GM13977 (cell line): ENCODE measurements at regions not wholly inside any gene's neighbourhood (a gene's known extent, or its start where the extent isn't known, plus 50 kb on each side); places are given as distances from the start of the nearest gene placed in this dataset.

Source experiments
- DNase-seq: peaks from one replicate; pipeline ENCODE4 v3.0.0; 2012; ENCODE audit warnings: low spot score
- CTCF ChIP-seq: IDR thresholded peaks from 2 replicates; pipeline ENCODE4 v1.5.1; 2012; ENCODE audit warnings: mild to moderate bottlenecking, control low read depth; ENCODE audit not compliant: insufficient read depth; ENCODE audit errors: extremely low read depth, missing control alignments
- in situ Hi-C: fragments of 300-500 bp; cut with MboI; formaldehyde crosslinking; loops from one replicate; pipeline ENCODE4 v1.12.0; 2022; ENCODE audit warnings: low sequenced_read_pairs, low pct_unique_long_range_greater_than_20kb, mixed read lengths, inconsistent platforms; ENCODE audit not compliant: unreplicated experiment

- DNase-seq: no peak
- in situ Hi-C loops: no loop called here
- no peak for TF ChIP-seq CTCF
These were observed 98.6 kb upstream of the IER5L start for GRCh38 chr9:129276486-129277230.

GRCh38 chr9:129275626-129276247, 97.7 kb upstream of the IER5L start:
- DNase-seq: no peak
- TF ChIP-seq CTCF: no peak
- in situ Hi-C loops: no loop called here

DNA sequence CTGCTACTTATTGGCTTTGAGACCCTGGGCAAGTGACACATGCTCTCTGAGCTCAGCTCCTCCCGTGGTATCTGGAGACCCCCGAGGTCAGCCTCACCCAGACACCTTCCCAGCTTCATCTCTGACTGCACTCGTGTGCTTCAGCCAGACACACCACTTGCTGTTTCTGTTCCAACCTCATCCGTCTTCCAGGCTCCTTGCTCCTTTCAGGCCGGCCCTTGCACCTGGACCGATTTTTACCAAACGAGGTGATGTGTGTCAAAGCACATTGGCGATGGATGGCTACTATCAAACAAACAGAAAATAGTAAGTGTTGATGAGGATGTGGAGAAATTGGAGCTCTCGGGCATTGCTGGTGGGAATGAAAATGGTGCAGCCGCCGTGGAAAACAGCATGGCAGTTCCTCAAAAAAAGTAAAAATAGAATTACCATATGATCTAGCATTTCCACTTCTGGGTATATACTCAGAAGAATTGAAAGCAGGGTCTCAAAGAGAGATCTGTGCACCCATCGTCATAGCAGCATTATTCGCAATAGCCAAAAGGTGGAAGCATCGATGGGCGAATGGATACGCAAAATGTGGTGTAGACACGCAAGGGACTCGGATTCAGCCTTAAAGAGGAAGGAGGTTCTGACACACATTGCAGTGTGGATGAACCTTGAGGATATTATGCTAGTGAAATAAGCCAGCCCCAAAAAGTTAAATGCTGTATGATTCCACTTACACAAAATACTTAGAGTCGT, 96.1 kb upstream of the IER5L start:
- no peak for TF ChIP-seq CTCF
- no peak for DNase-seq
- in situ Hi-C loops: no loop called here

DNA sequence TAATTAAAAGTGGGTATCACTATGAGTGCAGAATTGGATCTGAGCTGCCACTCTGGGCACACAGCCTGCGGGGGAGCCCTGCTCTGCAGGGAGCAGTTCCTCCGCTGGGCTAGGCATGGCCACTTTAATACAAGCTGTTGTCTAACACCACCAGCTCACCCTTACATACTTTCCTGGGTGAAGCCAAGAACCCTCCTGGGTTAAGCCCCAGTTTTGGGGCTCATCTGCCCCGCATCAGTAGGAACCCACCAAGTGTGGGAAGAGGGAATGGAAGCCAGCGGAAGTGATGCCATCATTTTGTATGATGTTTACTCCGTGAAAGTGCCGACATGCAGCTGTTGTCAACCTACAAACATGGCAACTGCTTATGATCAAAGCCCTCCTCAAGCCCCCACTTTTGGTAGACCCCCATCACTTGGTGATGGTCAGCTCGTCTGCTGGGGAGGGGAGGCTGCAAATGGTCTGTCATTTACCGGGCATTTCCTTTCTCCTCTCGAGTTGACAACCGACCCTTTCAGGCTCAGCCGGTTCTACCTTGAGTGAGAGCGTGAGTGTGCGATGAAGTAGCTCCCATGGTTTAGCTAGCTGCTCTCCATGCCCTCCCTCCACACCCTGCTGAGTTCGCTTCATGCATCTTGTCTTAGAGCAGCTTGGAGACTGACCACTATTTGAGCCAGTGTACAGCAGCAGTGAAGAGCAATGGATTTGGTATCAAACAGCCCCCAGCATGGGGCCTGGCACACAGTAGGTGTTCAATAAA, 95.3 kb upstream of the IER5L start:
- no peak for DNase-seq
- no peak for TF ChIP-seq CTCF
- in situ Hi-C loops: no loop called here

DNA sequence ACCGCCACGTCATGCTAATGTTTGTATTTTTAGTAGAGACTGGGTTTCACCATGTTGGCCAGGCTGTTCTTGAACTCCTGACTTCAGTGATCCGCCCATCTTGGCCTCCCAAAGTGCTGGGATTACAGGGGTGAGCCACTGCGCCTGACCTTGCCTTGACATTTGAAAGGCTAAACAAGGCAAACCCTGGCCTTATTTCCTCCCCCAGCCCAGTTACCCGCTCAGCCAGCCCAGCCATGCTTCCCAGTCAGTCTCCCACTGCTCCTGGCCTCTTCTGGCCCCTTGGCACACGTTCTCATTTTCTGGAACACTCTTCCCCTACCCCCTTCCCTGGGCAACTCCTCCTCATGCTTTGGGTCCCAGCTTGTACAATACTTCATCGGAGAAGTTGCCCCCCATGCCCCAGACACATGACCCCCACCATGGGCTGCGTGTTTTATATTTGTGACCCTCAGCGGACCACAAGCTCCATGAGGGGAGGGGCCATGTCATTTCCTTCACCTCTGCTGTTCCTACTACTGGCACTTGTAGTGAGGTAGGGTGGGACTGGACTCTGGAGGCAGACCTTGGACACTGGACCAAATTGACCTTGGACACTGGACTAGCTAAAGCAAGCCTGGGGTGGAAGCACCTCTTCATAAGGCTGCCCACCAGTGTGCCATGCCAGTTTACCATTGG, 94.4 kb upstream of the IER5L start:
- in situ Hi-C loops: no loop called here
- no peak for DNase-seq
- TF ChIP-seq CTCF: no peak
